K562 (cell line): ENCODE measurements at regions not wholly inside any gene's neighbourhood (a gene's known extent, or its start where the extent isn't known, plus 50 kb on each side); places are given as distances from the start of the nearest gene placed in this dataset.

Experiments
- ELF4 ChIP-seq: fragments of 450-650 bp; formaldehyde crosslinking; IDR thresholded peaks from 2 replicates; pipeline ENCODE4 v1.4.0; 2022; ENCODE audit warnings: missing genetic modification characterization
- ETV6 ChIP-seq, 3 experiments: fragments of 150-350 bp in 1 of 3; sonication (generic) in 1 of 3; formaldehyde crosslinking in 1 of 3; IDR thresholded peaks; 2 replicates each; pipeline versions ENCODE4 v1.6.1 to v1.8.0; 2014 to 2022; ENCODE audit warnings: borderline replicate concordance in 2 of 3, low read depth in 2 of 3, antibody characterized with exemption in 1 of 3, low read length in 1 of 3, mild to moderate bottlenecking in 1 of 3, missing genetic modification reagents in 1 of 3
- JUND ChIP-seq, 2 experiments: IDR thresholded peaks; 2 replicates in 1 of 2; 3 replicates in 1 of 2; pipeline ENCODE4 v1.6.1; 2011; ENCODE audit warnings: borderline replicate concordance in 2 of 2, low read depth in 2 of 2, low read length in 2 of 2, improper control_type of control experiment in 1 of 2, missing biosample characterization in 1 of 2, missing genetic modification characterization in 1 of 2, missing genetic modification reagents in 1 of 2
- L3MBTL2 ChIP-seq: fragments of 450-650 bp; IDR thresholded peaks from 2 replicates; pipeline ENCODE4 v1.6.1; 2016; ENCODE audit warnings: mild to moderate bottlenecking, moderate library complexity
- MEIS2 ChIP-seq: fragments of 450-650 bp; IDR thresholded peaks from 2 replicates; pipeline ENCODE4 v1.6.1; 2014; ENCODE audit warnings: mild to moderate bottlenecking; ENCODE audit not compliant: partially characterized antibody
- NRF1 ChIP-seq, 2 experiments: fragments of 450-650 bp; IDR thresholded peaks in 1 of 2; conservative IDR thresholded peaks in 1 of 2; 2 replicates each; pipeline ENCODE4 v1.6.1; 2014; ENCODE audit warnings: mild to moderate bottlenecking in 2 of 2
- POLR2A ChIP-seq: fragments of 450-650 bp; conservative IDR thresholded peaks from 2 replicates; pipeline ENCODE4 v1.6.1; 2016
- ZNF384 ChIP-seq: IDR thresholded peaks from 2 replicates; pipeline ENCODE4 v1.6.1; 2012; ENCODE audit warnings: low read depth, low read length, improper control_type of control experiment
- TF ChIP-seq, protein P1 (sequence below), 3 experiments: IDR thresholded peaks in 2 of 3; conservative IDR thresholded peaks in 1 of 3; 2 replicates each; pipeline ENCODE4 v1.5.1; 2011 to 2012; ENCODE audit warnings: low read length in 3 of 3, mild to moderate bottlenecking in 3 of 3, control low read depth in 2 of 3, improper control_type of control experiment in 1 of 3, inconsistent platforms in 1 of 3, low read depth in 1 of 3, mixed read lengths in 1 of 3, moderate library complexity in 1 of 3; ENCODE audit not compliant: insufficient read depth in 2 of 3
- TF ChIP-seq, protein P2 (sequence below): sonication (generic); formaldehyde crosslinking; IDR thresholded peaks from 2 replicates; pipeline ENCODE4 v1.8.0; 2022; ENCODE audit warnings: mild to moderate bottlenecking, low read depth, missing genetic modification reagents
- TF ChIP-seq, protein P3 (sequence below): sonication (generic); formaldehyde crosslinking; IDR thresholded peaks from 2 replicates; pipeline ENCODE4 v1.8.1; 2022; ENCODE audit warnings: missing genetic modification reagents
- TF ChIP-seq, protein P4 (sequence below): fragments of 450-650 bp; IDR thresholded peaks from 2 replicates; pipeline ENCODE4 v1.6.1; 2017; ENCODE audit warnings: mild to moderate bottlenecking, moderate library complexity
- TF ChIP-seq, protein P5 (sequence below): sonication (generic); formaldehyde crosslinking; IDR thresholded peaks from 2 replicates; pipeline ENCODE4 v1.9.0; 2022; ENCODE audit warnings: mild to moderate bottlenecking, missing genetic modification reagents

DNA sequence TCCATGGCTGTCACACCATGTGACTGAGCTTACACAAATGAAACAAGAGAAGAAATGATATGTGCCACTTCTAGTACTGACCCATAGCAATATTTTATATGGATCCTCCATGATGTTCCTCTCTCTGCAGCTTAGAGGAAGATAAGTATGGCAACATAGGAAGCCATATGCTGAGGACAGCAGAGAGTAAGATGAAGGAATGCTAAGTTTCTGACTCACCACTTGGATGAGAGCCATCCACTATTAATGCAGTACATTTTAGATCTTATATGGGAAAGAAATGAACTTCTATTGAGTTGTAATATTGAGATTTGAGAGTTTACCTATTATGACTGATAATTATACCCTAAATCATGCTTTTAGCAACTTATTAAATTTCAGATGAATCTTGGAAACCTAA lies 386.9 kb upstream of the MAOA start:
- TF ChIP-seq NRF1 (conservative IDR thresholded peaks at IDR 0.05 in 1 of 2, IDR thresholded peaks at IDR 0.05 in 1 of 2) = no peak
- TF ChIP-seq, protein P1, sequence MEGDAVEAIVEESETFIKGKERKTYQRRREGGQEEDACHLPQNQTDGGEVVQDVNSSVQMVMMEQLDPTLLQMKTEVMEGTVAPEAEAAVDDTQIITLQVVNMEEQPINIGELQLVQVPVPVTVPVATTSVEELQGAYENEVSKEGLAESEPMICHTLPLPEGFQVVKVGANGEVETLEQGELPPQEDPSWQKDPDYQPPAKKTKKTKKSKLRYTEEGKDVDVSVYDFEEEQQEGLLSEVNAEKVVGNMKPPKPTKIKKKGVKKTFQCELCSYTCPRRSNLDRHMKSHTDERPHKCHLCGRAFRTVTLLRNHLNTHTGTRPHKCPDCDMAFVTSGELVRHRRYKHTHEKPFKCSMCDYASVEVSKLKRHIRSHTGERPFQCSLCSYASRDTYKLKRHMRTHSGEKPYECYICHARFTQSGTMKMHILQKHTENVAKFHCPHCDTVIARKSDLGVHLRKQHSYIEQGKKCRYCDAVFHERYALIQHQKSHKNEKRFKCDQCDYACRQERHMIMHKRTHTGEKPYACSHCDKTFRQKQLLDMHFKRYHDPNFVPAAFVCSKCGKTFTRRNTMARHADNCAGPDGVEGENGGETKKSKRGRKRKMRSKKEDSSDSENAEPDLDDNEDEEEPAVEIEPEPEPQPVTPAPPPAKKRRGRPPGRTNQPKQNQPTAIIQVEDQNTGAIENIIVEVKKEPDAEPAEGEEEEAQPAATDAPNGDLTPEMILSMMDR (IDR thresholded peaks at IDR 0.05 in 2 of 3, conservative IDR thresholded peaks at IDR 0.05 in 1 of 3; ENCODE audit: insufficient read depth in 2 of 3, low read depth in 1 of 3, low read length in 3 of 3) = no peak
- TF ChIP-seq, protein P2, sequence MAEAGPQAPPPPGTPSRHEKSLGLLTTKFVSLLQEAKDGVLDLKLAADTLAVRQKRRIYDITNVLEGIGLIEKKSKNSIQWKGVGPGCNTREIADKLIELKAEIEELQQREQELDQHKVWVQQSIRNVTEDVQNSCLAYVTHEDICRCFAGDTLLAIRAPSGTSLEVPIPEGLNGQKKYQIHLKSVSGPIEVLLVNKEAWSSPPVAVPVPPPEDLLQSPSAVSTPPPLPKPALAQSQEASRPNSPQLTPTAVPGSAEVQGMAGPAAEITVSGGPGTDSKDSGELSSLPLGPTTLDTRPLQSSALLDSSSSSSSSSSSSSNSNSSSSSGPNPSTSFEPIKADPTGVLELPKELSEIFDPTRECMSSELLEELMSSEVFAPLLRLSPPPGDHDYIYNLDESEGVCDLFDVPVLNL (CRISPR knock-in tag) = no peak
- TF ChIP-seq, protein P3, sequence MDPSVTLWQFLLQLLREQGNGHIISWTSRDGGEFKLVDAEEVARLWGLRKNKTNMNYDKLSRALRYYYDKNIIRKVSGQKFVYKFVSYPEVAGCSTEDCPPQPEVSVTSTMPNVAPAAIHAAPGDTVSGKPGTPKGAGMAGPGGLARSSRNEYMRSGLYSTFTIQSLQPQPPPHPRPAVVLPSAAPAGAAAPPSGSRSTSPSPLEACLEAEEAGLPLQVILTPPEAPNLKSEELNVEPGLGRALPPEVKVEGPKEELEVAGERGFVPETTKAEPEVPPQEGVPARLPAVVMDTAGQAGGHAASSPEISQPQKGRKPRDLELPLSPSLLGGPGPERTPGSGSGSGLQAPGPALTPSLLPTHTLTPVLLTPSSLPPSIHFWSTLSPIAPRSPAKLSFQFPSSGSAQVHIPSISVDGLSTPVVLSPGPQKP (CRISPR knock-in tag) = no peak
- TF ChIP-seq L3MBTL2 = no peak
- TF ChIP-seq ZNF384 = no peak
- TF ChIP-seq, protein P4, sequence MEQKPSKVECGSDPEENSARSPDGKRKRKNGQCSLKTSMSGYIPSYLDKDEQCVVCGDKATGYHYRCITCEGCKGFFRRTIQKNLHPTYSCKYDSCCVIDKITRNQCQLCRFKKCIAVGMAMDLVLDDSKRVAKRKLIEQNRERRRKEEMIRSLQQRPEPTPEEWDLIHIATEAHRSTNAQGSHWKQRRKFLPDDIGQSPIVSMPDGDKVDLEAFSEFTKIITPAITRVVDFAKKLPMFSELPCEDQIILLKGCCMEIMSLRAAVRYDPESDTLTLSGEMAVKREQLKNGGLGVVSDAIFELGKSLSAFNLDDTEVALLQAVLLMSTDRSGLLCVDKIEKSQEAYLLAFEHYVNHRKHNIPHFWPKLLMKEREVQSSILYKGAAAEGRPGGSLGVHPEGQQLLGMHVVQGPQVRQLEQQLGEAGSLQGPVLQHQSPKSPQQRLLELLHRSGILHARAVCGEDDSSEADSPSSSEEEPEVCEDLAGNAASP = no peak
- TF ChIP-seq JUND (IDR thresholded peaks at IDR 0.05; ENCODE audit: borderline replicate concordance, low read depth, low read length) = no peak
- TF ChIP-seq JUND (tag; IDR thresholded peaks at IDR 0.05; ENCODE audit: borderline replicate concordance, low read depth, low read length) = no peak
- no peak for TF ChIP-seq ETV6 (IDR thresholded peaks at IDR 0.05; ENCODE audit: borderline replicate concordance in 1 of 2, low read depth in 2 of 2, low read length in 1 of 2)
- TF ChIP-seq ETV6 (CRISPR knock-in tag; IDR thresholded peaks at IDR 0.05; ENCODE audit: borderline replicate concordance) = no peak
- TF ChIP-seq ELF4 (CRISPR knock-in tag) = no peak
- no peak for TF ChIP-seq MEIS2
- TF ChIP-seq, protein P5, sequence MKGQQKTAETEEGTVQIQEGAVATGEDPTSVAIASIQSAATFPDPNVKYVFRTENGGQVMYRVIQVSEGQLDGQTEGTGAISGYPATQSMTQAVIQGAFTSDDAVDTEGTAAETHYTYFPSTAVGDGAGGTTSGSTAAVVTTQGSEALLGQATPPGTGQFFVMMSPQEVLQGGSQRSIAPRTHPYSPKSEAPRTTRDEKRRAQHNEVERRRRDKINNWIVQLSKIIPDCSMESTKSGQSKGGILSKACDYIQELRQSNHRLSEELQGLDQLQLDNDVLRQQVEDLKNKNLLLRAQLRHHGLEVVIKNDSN = no peak
- no peak for TF ChIP-seq POLR2A
